LNCAP (cell line): ENCODE measurements at regions not wholly inside any gene's neighbourhood (a gene's known extent, or its start where the extent isn't known, plus 50 kb on each side); places are given as distances from the start of the nearest gene placed in this dataset.
A peak's percentile ranks its signal among the peaks of the same experiment; 100 is the strongest.

Experiments
- TF ChIP-seq, protein P1 (sequence below): fragments of 450-650 bp; IDR thresholded peaks from 2 replicates; pipeline ENCODE4 v1.5.1; 2017; ENCODE audit warnings: mild to moderate bottlenecking

DNA sequence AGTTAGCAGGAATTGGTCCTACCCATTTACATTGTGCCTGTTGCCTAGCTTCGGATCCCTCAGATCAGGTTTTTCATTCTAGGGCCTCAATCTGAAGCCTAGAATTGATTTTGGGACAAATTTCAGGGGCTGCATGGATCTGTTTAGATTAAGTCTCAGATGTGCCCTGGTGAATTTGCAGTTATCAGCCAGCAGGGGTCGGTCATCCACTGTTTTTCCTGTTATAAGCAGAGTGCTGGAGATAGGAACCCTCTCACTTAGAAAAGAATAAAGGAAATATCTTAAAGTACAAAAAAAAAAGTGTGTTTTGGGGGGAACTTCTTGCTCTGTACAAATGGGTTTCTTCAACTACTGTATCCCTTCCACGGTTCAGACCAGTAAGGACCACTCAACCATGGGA lies 212.5 kb downstream of the BCHE start:
- TF ChIP-seq, protein P1, sequence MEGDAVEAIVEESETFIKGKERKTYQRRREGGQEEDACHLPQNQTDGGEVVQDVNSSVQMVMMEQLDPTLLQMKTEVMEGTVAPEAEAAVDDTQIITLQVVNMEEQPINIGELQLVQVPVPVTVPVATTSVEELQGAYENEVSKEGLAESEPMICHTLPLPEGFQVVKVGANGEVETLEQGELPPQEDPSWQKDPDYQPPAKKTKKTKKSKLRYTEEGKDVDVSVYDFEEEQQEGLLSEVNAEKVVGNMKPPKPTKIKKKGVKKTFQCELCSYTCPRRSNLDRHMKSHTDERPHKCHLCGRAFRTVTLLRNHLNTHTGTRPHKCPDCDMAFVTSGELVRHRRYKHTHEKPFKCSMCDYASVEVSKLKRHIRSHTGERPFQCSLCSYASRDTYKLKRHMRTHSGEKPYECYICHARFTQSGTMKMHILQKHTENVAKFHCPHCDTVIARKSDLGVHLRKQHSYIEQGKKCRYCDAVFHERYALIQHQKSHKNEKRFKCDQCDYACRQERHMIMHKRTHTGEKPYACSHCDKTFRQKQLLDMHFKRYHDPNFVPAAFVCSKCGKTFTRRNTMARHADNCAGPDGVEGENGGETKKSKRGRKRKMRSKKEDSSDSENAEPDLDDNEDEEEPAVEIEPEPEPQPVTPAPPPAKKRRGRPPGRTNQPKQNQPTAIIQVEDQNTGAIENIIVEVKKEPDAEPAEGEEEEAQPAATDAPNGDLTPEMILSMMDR, result peak; percentile 56; the same call in 1 of the 2 replicates

DNA sequence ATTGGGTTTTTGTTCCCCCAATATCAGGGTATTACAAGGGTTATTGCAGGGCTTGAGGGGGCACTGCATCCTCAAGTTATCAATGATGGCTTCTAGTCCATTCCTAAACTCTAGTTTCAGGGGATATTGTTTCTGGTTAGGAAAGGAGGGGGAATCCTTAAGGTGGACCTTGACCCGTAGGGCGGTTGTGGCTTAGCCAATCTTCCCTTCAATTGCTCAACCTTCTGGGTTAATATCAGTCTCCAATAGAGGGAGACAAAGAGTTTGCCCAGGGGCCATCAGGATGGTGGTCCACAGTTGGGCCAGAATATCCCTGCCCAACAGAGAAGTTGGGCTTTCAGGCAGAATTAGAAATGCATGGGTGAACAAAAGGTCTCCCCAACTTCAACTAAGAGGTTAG lies 214.9 kb downstream of the BCHE start:
- TF ChIP-seq, protein P1, result no peak

DNA sequence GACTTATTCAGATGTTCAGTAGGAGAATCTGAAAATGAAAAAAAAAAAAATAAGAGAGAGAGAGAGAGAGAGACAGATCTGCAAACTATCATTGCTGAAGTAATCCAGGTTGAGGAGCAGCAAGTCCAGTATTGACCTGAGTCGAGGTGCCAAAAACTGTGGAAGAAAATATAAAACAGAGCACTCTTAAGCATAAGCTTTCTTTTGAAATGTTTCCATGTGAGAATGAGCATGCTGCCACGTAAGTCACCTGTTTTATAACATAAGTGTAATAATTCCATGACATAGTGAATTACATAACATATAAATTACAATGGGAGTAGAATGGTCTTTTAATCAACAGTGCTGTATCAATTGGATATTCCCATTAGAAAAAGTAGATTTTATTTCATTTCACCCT lies 218.2 kb downstream of the BCHE start:
- TF ChIP-seq, protein P1, result no peak

DNA sequence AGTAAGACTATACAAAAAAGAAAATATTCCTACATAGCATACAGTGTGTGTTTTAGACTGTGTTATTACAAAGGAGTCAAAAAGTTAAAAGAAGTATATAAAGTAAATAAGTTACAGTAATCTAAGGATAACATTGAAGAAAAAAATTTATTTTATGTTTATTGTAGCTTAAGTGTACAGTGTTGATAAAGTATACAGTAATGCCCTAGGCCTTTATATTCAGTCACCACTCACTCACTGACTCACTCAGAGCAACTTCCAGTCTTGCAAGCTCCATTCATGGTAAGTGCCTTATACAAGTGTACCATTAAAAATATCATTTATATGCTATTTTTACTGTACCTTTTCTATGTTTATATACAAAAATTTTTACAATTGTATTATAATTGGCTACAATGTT lies 220.1 kb downstream of the BCHE start:
- TF ChIP-seq, protein P1, result no peak

DNA sequence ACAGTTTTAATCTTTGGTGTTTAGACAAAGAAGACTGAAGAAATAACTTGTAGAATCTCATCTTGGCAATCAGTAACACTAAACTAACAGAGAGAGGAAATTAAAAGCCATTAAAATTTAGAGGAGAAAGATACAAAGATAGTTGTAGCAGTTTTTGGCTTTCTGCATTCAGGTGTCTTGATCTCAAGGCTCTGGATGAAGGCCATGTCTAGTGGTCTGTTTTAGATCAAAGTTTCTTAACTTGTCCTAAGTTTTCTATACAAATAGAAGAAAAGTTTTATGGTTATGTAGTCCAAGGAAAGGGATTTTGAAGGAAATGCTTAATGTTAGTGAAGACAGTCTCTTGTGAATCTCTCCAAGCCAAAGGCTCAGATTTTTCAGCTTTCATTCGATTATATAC lies 222.9 kb downstream of the BCHE start:
- TF ChIP-seq, protein P1, result no peak

DNA sequence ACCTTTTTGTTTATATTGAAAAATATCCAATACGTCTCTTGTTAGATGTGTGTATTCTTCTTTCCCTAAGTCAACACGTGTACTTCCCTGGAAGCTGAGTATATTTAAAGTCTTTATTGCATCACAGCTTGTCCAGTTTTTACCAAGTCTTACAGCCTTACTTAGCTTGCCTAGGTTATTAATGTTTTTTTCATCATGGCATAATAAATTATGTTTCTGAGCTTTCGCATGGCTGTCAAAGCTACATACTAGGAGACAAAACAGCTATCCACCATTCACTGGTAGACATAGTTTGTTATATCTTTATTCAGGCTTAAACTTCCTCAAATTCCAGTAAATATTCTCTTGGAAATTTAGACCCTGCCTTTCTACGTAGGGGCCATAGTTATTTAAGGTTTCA lies 224.2 kb downstream of the BCHE start:
- TF ChIP-seq, protein P1, result no peak

DNA sequence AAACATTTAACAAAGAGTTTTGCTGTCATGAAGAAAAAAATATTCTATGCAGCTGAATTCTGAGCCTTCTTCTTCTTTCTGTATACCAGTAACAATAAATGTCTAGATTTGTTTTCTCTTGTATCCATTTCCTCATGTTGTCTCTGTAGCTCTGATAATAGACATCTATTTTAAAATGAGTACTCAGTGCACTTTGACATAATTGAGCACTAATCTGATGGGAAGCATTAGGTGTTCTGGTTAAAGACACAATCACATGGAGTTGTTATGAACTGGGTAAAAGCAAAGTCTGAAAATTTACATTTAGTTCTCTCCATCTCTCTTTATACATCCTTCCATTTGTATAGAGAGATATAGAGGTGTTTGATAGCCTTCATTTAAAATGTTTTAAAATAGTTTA lies 230.0 kb downstream of the BCHE start:
- TF ChIP-seq, protein P1, result no peak

DNA sequence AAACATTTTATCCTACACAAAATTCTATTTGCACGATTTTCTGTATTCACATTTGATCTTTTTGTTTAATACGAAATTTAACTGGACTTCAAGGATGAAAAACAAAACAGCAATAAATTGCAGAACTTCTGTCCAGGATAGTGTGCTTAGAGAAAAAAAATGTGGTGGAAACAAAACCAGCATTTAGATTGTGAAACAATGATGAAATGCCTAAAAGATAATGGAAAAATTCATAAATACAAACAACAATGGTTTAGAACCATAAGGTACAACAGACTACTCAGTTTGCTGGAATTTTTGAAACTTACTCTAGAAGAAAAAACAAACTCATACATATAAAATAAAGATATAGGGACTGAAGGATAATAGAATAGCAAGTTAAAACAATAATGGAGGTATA lies 234.0 kb downstream of the BCHE start:
- TF ChIP-seq, protein P1, result no peak
